Bronchial epithelial cell (primary cell): ENCODE measurements at regions not wholly inside any gene's neighbourhood (a gene's known extent, or its start where the extent isn't known, plus 50 kb on each side); places are given as distances from the start of the nearest gene placed in this dataset.

Experiments
- DNase-seq: peaks from one replicate; pipeline ENCODE4 v3.0.0-alpha.2; 2010; ENCODE audit warnings: low read depth
- FAIRE-seq: peaks from 2 replicates; lab custom pipeline; 2011; peaks lifted over from hg19 to GRCh38; lab: Jason Lieb, UNC
- H3K27me3 ChIP-seq: 2 replicates; pipeline ENCODE4 v1.5.1; 2011; ENCODE audit warnings: low read length; ENCODE audit not compliant: control insufficient read depth, insufficient read depth
- H3K36me3 ChIP-seq: 2 replicates; pipeline ENCODE4 v1.5.1; 2011; ENCODE audit warnings: low read length; ENCODE audit not compliant: control insufficient read depth, insufficient read depth
- H3K4me3 ChIP-seq: 2 replicates; pipeline ENCODE4 v1.5.1; 2011; ENCODE audit warnings: mild to moderate bottlenecking, low read depth, low read length, control low read depth
- CTCF ChIP-seq: IDR thresholded peaks from 2 replicates; pipeline ENCODE4 v1.5.1; 2011; ENCODE audit warnings: mild to moderate bottlenecking, moderate library complexity, low read length, control low read depth, inconsistent platforms; ENCODE audit not compliant: insufficient read depth, severe bottlenecking

DNA sequence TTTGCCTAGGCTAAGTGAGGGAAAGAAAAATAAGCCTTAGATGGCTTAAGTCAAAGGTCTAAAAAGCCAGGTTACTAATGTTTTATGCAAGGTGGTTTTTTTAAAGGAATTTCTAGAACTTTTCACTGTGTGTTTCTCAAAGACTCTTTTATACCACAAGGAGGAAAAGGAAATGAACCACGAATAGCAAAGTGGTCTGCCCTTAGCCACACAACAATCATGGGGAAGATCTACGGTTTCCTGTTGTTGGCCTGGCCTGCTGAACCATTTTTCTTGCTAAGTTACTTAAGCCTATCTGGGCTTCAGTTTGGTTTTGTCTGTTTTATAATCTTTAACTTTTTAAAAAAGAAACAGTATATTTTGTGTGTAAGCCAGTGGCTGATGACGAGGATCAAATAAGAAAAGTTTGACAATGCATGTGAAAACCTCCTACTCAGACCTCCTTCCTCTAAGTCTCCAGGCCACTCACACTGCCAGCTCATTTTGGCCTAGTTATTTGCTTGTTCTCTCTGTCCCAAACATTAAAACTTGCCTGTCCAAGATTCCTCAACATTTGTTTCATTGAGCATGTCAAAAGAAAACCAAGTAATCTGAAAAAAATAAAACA lies 56.7 kb upstream of the COL25A1 start:
- FAIRE-seq, result no peak

DNA sequence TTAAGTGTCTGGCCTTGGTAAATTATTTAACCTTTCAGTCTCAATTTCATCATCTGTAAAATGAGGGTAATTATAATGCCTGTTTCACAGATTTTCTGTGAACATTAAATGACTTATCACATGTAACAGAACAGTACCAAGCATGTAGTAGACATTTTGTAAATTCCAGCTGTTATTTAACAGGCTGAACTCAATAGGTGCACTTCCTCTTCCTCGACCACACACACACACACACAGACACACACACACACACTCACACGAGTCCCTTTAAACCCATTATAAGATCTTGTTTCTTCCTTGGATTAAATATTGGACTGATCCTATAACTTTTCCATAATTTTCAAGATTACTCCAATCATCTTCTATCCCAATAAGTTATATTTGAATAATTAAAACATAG lies 53.4 kb upstream of the COL25A1 start:
- no peak for DNase-seq
- FAIRE-seq, result no peak
- no peaks in the 10 kb centered on the region for H3K36me3 ChIP-seq
- no peaks in the 10 kb centered on the region for H3K27me3 ChIP-seq
- TF ChIP-seq CTCF, result no peak
- H3K4me3 ChIP-seq, result no peak overlapping the region

More for the DNA sequence above, 56.7 kb upstream of the COL25A1 start:
- H3K4me3 ChIP-seq, result no peak overlapping the region
- H3K36me3 ChIP-seq, result no peaks in the 10 kb centered on the region
- no peak for TF ChIP-seq CTCF
- H3K27me3 ChIP-seq, result no peaks in the 10 kb centered on the region
- no peak for DNase-seq

GRCh38 chr4:109352941-109353340 lies 50.5 kb upstream of the COL25A1 start:
- no peaks in the 10 kb centered on the region for H3K27me3 ChIP-seq
- no peak for FAIRE-seq
- no peak overlapping the region for H3K4me3 ChIP-seq
- DNase-seq, result no peak
- H3K36me3 ChIP-seq, result no peaks in the 10 kb centered on the region
- TF ChIP-seq CTCF, result no peak
